ENCODE measurements at regions not wholly inside any gene's neighbourhood (a gene's known extent, or its start where the extent isn't known, plus 50 kb on each side); places are given as distances from the start of the nearest gene placed in this dataset.

GRCh38 chr4:124519196-124519595, 193.3 kb downstream of the ANKRD50 start:
- no peak for DNase-seq

- no peak for DNase-seq
Measured at GRCh38 chr4:124523816-124524215, 188.7 kb downstream of the ANKRD50 start.

DNA sequence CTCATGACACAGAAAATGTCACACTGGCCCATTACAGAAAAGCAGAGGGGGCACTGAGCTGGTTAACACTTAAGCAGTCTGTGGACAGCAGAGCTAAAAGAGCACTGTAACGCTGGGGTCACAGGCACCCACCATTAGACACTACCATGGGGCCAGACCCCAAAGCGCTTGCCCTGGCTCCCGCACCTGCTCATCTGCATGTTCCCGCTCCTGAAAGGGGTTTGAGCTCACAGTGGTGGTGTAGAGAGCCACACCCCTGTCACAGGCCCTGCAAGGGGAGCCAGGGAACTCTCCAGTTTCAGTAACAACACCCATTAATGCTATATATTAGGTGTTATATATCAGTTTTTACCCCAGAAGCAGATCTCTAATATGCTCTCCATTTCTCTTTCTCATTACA, 187.0 kb downstream of the ANKRD50 start:
- DNase-seq = no peak

DNA sequence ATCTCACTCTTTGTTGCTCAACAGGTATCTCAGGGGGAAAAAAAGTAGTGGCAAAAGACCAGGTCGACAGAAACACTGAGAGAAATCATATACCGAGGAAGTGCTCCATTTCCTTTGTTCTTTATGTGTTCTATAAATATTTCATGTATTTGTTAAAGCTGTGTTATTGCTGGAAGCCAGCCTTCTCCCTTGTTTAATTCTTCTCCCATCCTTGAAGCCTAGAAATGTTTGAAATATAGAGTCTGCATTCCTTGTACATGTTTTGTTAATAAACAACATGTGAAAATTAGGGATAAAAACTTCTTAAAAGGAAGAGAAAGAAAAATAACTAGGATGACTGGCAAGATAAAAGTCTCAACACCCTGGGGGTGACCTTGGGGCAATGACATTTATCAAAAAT, 186.2 kb downstream of the ANKRD50 start:
- no peak for DNase-seq

DNA sequence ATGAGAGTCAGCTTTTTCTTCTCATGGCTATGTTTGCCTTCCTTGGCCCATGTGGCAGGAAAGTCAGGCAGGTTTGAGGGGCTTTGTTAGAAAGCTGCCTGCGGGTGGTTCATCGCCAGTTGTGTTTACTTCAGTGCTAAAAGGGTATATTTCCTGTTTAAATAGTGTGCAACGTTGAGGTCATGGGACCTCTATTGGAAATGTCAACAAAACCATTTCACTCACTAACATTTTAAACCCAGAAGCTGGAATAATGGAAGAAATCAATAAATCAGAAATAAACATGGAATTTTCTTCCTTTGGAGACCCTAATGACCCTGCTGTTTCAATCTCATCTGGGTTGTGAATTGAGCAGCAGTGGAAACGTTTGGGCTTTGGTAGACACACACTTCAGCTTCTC, 185.8 kb downstream of the ANKRD50 start:
- DNase-seq = no peak

- DNase-seq = no peak
Measured at GRCh38 chr4:124527364-124527763, 185.2 kb downstream of the ANKRD50 start.

GRCh38 chr4:124529131-124529530, 183.4 kb downstream of the ANKRD50 start:
- DNase-seq = no peak

- DNase-seq = no peak
Measured at GRCh38 chr4:124530464-124531077, 182.0 kb downstream of the ANKRD50 start.

- DNase-seq = no peak
Measured at GRCh38 chr4:124534131-124534530, 178.4 kb downstream of the ANKRD50 start.

DNA sequence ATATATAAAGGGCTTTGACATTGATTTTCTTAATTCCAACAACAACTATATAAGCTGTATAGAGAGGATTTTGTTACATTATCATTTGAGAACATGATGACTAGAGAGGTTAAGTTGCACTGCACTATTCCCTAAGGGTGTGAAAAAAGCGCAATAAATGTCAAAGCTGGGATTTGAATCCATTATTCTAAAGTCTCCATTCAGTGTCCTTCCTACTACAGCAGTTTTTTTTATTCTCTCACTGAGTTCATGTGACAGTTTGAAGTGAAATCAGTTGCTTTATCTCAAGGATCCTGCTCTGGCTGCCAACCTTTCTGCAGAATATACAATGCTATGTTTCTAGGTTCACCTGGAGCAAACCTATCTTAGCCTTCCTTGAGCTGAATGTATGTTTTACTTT, 177.5 kb downstream of the ANKRD50 start:
- no peak for DNase-seq

DNA sequence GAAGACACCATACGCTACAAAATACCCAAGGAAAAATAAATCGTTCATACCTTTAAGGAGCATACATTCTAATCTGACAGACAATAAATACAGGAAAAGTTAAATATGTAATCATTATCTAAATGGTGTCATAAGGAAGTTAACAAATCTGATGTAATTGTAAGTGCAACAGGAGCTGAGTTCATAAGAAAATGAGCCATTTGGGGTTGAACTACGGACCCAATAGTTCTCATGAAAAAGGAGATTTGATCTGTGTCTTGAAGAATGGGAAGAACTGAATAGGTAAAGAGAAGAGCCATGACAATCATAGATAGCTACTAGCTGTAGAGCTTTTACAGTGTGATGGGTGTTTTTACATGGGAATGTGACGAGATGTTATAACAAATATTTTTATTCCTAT, 175.6 kb downstream of the ANKRD50 start:
- DNase-seq = no peak

DNA sequence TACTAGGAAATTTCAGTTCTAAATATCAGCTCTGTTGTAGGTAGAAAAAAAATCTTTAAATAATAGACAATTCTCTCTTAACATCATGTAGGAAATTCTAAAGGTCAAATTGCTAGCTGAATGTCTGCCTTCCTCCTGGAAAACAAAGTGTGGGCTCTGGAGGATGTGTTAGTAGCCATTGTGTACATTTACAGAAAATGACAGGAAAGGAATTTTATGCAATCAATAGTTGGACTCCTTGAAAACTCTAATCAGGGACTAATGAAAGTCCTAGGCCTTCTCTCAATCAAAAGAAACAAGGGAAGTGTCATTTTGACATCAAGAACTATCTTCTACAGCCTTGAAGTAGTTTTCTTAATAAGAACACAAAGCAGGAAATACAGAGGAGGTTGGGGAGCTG, 174.6 kb downstream of the ANKRD50 start:
- DNase-seq = no peak

- no peak for DNase-seq
Measured at GRCh38 chr4:124540014-124540413, 172.5 kb downstream of the ANKRD50 start.

GRCh38 chr4:124541652-124542420, 170.7 kb downstream of the ANKRD50 start:
- no peak for DNase-seq

- DNase-seq = no peak
Measured at GRCh38 chr4:124555959-124556358, 156.6 kb downstream of the ANKRD50 start.

- DNase-seq = no peak
Measured at GRCh38 chr4:124564121-124564520, 148.4 kb downstream of the ANKRD50 start.

DNA sequence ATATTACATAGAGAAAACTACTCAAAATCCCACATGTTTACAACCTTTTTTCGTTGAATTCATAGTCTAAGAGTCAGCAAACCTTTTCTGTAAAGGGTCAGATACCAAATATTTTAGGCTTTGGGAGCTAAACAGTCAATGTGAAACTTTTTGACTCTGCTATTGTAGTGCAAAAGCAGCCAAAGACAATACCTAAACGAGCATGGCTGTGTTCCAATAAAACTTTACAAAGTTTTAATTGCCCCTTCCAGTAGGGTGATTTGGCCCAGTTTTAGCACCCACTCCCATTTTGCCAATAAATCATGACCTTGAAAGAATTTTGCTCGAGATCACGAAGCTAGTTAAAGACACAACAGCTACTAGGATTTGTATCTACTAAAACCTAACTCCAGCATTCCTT, 147.2 kb downstream of the ANKRD50 start:
- DNase-seq = no peak

GRCh38 chr4:124566030-124566429, 146.5 kb downstream of the ANKRD50 start:
- no peak for DNase-seq

DNA sequence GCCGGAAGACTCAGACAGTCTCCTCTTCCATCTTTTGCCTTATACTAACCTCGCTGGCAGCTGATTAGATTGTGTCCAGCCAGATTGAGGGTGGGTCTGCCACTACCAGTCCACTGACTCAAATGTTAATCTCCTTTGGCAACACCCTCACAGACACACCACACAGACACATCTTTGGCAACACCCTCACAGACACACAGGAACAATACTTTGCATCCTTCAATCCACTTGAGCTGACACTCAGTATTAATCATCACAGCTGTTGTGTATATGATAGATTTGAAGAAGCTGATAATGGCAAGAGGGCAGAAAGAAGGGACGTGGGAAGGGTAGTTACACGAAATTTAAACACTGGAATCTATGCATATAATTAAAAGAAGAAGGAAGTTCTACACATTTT, 139.5 kb downstream of the ANKRD50 start:
- no peak for DNase-seq

- no peak for DNase-seq
Measured at GRCh38 chr4:124579896-124580295, 132.6 kb downstream of the ANKRD50 start.

DNA sequence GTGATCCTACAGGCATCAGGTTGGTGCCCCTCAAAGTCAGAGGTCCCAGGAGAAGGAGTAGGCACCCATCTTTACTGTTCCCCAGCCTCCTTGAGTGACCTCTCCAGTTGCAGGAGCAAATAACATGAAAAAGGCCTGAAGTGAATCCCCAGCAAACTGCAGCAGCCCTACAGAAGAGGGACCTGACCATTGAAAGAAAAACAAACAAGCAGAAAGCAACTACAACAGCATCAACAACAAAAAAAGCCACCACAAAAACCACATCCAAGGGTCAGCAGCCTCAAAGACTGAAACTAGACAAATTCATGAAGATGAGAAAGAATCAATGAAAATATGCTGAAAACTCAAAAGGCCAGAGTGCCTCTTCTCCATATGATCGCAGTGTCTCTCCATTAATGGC, 128.7 kb downstream of the ANKRD50 start:
- no peak for DNase-seq

DNA sequence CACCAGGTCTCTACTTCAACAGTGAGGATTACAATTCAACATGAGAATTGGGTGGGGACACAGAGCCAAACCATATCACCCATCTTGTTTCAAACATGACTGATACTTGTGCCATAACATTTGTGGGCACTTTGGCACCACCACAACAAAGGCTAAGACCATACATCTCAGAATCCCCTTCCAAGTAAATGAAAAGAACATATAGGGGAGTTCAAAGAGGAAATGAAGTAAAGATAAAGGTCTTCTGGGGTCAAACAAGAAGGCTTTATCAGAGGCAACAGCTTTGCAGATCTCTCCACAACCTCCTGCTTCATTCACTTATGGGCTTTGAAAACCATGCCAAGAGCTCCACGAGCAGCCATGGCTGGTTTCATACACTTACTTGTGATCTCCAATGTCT, 122.7 kb downstream of the ANKRD50 start:
- DNase-seq = no peak

DNA sequence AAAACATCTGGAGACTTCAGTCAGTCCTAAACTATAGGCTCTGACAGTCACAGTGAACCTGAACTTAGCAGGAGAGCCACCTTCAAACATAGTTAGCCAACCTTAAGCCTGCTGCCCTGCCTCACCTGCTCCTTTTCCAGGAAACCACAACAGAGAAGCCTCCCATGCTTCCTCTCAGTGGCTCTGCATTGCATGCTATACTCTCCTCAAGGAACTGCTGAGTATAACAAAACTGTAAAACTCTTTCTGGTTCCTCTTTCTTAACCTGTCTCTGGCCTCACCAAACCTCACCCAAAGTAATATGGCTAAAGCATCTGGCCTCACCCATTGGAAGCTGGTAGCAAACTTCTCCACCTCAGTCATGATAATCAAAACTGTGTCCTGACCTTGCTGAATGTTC, 122.1 kb downstream of the ANKRD50 start:
- no peak for DNase-seq

DNA sequence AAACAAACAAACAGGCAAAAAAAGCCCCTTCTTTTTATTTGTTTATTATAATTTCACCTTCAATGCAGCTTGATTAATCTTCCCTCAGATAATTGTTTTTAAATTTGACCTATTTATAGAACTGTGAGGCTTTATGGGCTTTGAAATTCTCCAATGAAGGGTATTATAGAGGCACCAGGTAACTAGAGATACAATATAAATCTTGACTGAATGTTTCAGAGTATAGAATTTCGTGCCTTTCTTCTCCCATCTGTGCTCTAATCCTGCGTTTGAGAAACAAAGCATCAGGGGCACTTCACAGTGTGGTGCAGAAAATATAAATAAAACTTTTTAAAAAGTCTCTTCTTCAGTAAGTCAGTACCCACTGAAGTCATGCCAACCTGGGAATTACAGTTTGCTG, 120.9 kb downstream of the ANKRD50 start:
- no peak for DNase-seq

DNA sequence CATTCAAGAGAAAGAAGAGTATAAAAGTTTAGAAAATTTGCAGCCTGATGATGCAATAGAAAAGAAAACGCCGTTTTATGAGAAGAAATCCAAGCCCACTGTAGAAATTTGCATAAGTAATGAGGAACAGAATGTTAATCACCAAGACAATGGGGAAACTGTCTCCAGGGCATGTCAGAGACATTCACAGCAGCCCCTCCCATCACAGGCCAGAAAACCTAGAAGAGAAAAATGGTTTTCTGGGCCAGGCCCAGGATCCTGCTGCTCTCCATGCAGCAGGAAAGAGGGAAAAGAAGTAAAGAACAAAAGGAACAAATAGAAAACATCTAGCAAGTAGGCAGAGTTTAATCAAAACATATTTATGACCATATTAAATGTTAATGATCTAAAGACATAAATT, 119.0 kb downstream of the ANKRD50 start:
- DNase-seq = no peak

Measured in CD4-positive, alpha-beta T cell treated with Interleukin-6 for 4 hours (primary cell).